HepG2 (cell line): ENCODE measurements at regions not wholly inside any gene's neighbourhood (a gene's known extent, or its start where the extent isn't known, plus 50 kb on each side); places are given as distances from the start of the nearest gene placed in this dataset.

Experiments used
- AHDC1 ChIP-seq: sonication (generic); formaldehyde crosslinking; IDR thresholded peaks from 2 replicates; pipeline ENCODE4 v1.5.1; 2020; ENCODE audit warnings: mild to moderate bottlenecking, missing genetic modification reagents, borderline replicate concordance
- CEBPB ChIP-seq: IDR thresholded peaks from 2 replicates; pipeline ENCODE4 v1.6.1; 2011; ENCODE audit warnings: low read depth, low read length, improper control_type of control experiment, borderline replicate concordance
- CEBPG ChIP-seq: IDR thresholded peaks from 2 replicates; pipeline ENCODE4 v1.6.1; 2016
- FIP1L1 ChIP-seq: fragments of 200-400 bp; formaldehyde crosslinking; IDR thresholded peaks from 2 replicates; pipeline ENCODE4 v1.6.1; 2018; ENCODE audit warnings: low read depth, mild to moderate bottlenecking, low read length, moderate library complexity, borderline replicate concordance; ENCODE audit not compliant: insufficient read depth
- FOSL2 ChIP-seq: sonication (generic); formaldehyde crosslinking; IDR thresholded peaks from 2 replicates; pipeline ENCODE4 v1.4.0; 2020; ENCODE audit warnings: missing genetic modification reagents
- FOXA3 ChIP-seq: IDR thresholded peaks from 2 replicates; pipeline ENCODE4 v1.6.1; 2016; ENCODE audit warnings: missing genetic modification reagents, missing compliant biosample characterization
- GATAD2A ChIP-seq: IDR thresholded peaks from 2 replicates; pipeline ENCODE4 v1.6.1; 2016
- RARA ChIP-seq: IDR thresholded peaks from 2 replicates; pipeline ENCODE4 v1.6.1; 2016; ENCODE audit warnings: missing genetic modification reagents, missing compliant biosample characterization
- RXRB ChIP-seq: IDR thresholded peaks from 2 replicates; pipeline ENCODE4 v1.6.1; 2016; ENCODE audit warnings: borderline replicate concordance, missing genetic modification reagents, missing compliant biosample characterization
- SAP130 ChIP-seq: IDR thresholded peaks from 2 replicates; pipeline ENCODE4 v1.6.1; 2016; ENCODE audit warnings: low read depth
- ZFP62 ChIP-seq: sonication (generic); formaldehyde crosslinking; IDR thresholded peaks from 2 replicates; pipeline ENCODE4 v1.4.0; 2020; ENCODE audit warnings: missing genetic modification reagents
- ZGPAT ChIP-seq: IDR thresholded peaks from 2 replicates; pipeline ENCODE4 v1.6.1; 2016; ENCODE audit warnings: mild to moderate bottlenecking
- ZNF30 ChIP-seq: sonication (generic); formaldehyde crosslinking; IDR thresholded peaks from 2 replicates; pipeline ENCODE4 v1.5.0; 2020; ENCODE audit warnings: mild to moderate bottlenecking, missing genetic modification reagents
- TF ChIP-seq, protein P1 (sequence below): IDR thresholded peaks from 2 replicates; pipeline ENCODE4 v1.4.0; 2020; ENCODE audit warnings: mild to moderate bottlenecking, missing genetic modification reagents
- TF ChIP-seq, protein P2 (sequence below): IDR thresholded peaks from 2 replicates; pipeline ENCODE4 v1.6.1; 2016; ENCODE audit warnings: low read depth

GRCh38 chr1:192485692-192486436 is 89.7 kb upstream of the RGS1 start (continued):
- TF ChIP-seq, protein P1, sequence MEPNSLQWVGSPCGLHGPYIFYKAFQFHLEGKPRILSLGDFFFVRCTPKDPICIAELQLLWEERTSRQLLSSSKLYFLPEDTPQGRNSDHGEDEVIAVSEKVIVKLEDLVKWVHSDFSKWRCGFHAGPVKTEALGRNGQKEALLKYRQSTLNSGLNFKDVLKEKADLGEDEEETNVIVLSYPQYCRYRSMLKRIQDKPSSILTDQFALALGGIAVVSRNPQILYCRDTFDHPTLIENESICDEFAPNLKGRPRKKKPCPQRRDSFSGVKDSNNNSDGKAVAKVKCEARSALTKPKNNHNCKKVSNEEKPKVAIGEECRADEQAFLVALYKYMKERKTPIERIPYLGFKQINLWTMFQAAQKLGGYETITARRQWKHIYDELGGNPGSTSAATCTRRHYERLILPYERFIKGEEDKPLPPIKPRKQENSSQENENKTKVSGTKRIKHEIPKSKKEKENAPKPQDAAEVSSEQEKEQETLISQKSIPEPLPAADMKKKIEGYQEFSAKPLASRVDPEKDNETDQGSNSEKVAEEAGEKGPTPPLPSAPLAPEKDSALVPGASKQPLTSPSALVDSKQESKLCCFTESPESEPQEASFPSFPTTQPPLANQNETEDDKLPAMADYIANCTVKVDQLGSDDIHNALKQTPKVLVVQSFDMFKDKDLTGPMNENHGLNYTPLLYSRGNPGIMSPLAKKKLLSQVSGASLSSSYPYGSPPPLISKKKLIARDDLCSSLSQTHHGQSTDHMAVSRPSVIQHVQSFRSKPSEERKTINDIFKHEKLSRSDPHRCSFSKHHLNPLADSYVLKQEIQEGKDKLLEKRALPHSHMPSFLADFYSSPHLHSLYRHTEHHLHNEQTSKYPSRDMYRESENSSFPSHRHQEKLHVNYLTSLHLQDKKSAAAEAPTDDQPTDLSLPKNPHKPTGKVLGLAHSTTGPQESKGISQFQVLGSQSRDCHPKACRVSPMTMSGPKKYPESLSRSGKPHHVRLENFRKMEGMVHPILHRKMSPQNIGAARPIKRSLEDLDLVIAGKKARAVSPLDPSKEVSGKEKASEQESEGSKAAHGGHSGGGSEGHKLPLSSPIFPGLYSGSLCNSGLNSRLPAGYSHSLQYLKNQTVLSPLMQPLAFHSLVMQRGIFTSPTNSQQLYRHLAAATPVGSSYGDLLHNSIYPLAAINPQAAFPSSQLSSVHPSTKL (CRISPR knock-in tag) = peak; percentile 70
- TF ChIP-seq FOXA3 (peak; percentile 41; the same call in 1 of the 2 replicates), ZNF30 (CRISPR knock-in tag) (no peak), ZGPAT (CRISPR knock-in tag) (peak; percentile 29; the same call in 1 of the 2 replicates), SAP130 (CRISPR knock-in tag) (peak; percentile 29; the same call in 1 of the 2 replicates), CEBPG (peak; percentile 77), RXRB (CRISPR knock-in tag) (0 out of 2 replicates have a peak, but pooled peaks have one; percentile 23), RARA (CRISPR knock-in tag) (0 out of 2 replicates have a peak, but pooled peaks have one; percentile 18), FOSL2 (CRISPR knock-in tag) (peak; percentile 84), AHDC1 (CRISPR knock-in tag) (peak; percentile 37; the same call in 1 of the 2 replicates), GATAD2A (CRISPR knock-in tag) (peak; percentile 67), FIP1L1 (no peak), CEBPB (peak; percentile 96), ZFP62 (CRISPR knock-in tag) (no peak)
- TF ChIP-seq, protein P2, sequence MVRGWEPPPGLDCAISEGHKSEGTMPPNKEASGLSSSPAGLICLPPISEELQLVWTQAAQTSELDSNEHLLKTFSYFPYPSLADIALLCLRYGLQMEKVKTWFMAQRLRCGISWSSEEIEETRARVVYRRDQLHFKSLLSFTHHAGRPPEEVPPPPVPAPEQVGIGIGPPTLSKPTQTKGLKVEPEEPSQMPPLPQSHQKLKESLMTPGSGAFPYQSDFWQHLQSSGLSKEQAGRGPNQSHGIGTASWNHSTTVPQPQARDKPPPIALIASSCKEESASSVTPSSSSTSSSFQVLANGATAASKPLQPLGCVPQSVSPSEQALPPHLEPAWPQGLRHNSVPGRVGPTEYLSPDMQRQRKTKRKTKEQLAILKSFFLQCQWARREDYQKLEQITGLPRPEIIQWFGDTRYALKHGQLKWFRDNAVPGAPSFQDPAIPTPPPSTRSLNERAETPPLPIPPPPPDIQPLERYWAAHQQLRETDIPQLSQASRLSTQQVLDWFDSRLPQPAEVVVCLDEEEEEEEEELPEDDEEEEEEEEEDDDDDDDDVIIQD (CRISPR knock-in tag) = peak; percentile 44; the same call in 1 of the 2 replicates
